ENCODE measurements at regions not wholly inside any gene's neighbourhood (a gene's known extent, or its start where the extent isn't known, plus 50 kb on each side); places are given as distances from the start of the nearest gene placed in this dataset.
"Not testable (repeated sequence)": the region's sequence is repeated elsewhere in the genome, so short reads cannot be mapped to it uniquely, and the experiment has no call there.

GRCh38 chrY:7654985-7655384 lies 743.4 kb upstream of the AMELY start:
- Mint-ChIP-seq H3K4me3 (no peak overlapping the region), H3K36me3 (no peaks in the 10 kb centered on the region), H3K4me1 (no peaks in the 10 kb centered on the region), H3K27ac (no peak overlapping the region), H3K9me3 (no peaks in the 10 kb centered on the region), H3K27me3 (no peaks in the 10 kb centered on the region)
- H3K4me1 ChIP-seq (ENCODE audit: control insufficient read depth in 1 of 2, extremely low read depth in 1 of 2, insufficient read depth in 2 of 2, low read length in 2 of 2), result no peaks in the 10 kb centered on the region
- ATAC-seq (replicated peaks in 1 of 4), result no peak
- no peak for DNase-seq
- H3K36me3 ChIP-seq (ENCODE audit: control insufficient read depth in 2 of 2, extremely low read depth in 1 of 2, insufficient read depth in 1 of 2, low read length in 1 of 2), result no peaks in the 10 kb centered on the region
- H3K27me3 ChIP-seq (replicated peaks in 1 of 2; ENCODE audit: control insufficient read depth in 2 of 2, extremely low read depth in 1 of 2, insufficient read depth in 2 of 2, low read length in 1 of 2), result no peaks in the 10 kb centered on the region
- H3K9me3 ChIP-seq, result no peaks in the 10 kb centered on the region
- ChIA-PET CTCF (no interaction called here), POLR2A (no interaction called here)
- H3K27ac ChIP-seq (ENCODE audit: low read length), result no peak overlapping the region
- H3K4me3 ChIP-seq (ENCODE audit: control insufficient read depth in 1 of 2, extremely low read depth in 1 of 2, low read length in 1 of 2), result no peak overlapping the region

- H3K36me3 ChIP-seq (ENCODE audit: control insufficient read depth in 2 of 2, extremely low read depth in 1 of 2, insufficient read depth in 1 of 2, low read length in 1 of 2); H3K9me3 ChIP-seq; POLR2A ChIA-PET; H3K4me3 Mint-ChIP-seq; DNase-seq; H3K27ac Mint-ChIP-seq; H3K4me3 ChIP-seq (ENCODE audit: control insufficient read depth in 1 of 2, extremely low read depth in 1 of 2, low read length in 1 of 2); H3K36me3 Mint-ChIP-seq; H3K27me3 ChIP-seq (replicated peaks in 1 of 2; ENCODE audit: control insufficient read depth in 2 of 2, extremely low read depth in 1 of 2, insufficient read depth in 2 of 2, low read length in 1 of 2); CTCF ChIA-PET; H3K27me3 Mint-ChIP-seq; H3K4me1 ChIP-seq (ENCODE audit: control insufficient read depth in 1 of 2, extremely low read depth in 1 of 2, insufficient read depth in 2 of 2, low read length in 2 of 2); ATAC-seq (replicated peaks in 1 of 4); H3K27ac ChIP-seq (ENCODE audit: low read length); H3K4me1 Mint-ChIP-seq; H3K9me3 Mint-ChIP-seq: not testable (repeated sequence)
- no CpG with 5 or more reads among the region's 1 CpG for WGBS (ENCODE audit: insufficient coverage)
Observed at GRCh38 chrY:7649866-7650265, 738.3 kb upstream of the AMELY start.

Data from T-cell (primary cell).